Neural cell (in vitro differentiated cells): ENCODE measurements at regions not wholly inside any gene's neighbourhood (a gene's known extent, or its start where the extent isn't known, plus 50 kb on each side); places are given as distances from the start of the nearest gene placed in this dataset.

Experiments
- H2AFZ ChIP-seq: fragments of 200-600, 300-800 bp; sonication (generic), shearing (Covaris generic); 2 replicates; pipeline ENCODE4 v1.6.0; 2014; ENCODE audit warnings: low read depth, mild to moderate bottlenecking, antibody characterized with exemption, low read length, moderate library complexity
- H3F3A ChIP-seq: fragments of 200-600 bp; shearing (Covaris generic); 2 replicates; pipeline ENCODE4 v1.6.1; 2016; ENCODE audit warnings: mild to moderate bottlenecking, moderate library complexity, mixed read lengths, antibody characterized with exemption, low read length; ENCODE audit not compliant: insufficient read depth, poor library complexity, severe bottlenecking
- H3K27ac ChIP-seq: fragments of 200-600, 300-800 bp; sonication (generic), shearing (Covaris generic); 2 replicates; pipeline ENCODE4 v1.5.1; 2014; ENCODE audit warnings: mild to moderate bottlenecking, low read length, moderate library complexity
- H3K27me3 ChIP-seq: fragments of 300-800, 200-600 bp; sonication (generic), shearing (Covaris generic); 2 replicates; pipeline ENCODE4 v1.6.0; 2014; ENCODE audit warnings: mild to moderate bottlenecking, low read depth, low read length, moderate library complexity; ENCODE audit not compliant: insufficient read depth
- H3K36me3 ChIP-seq: fragments of 300-800, 200-600 bp; sonication (generic), shearing (Covaris generic); 2 replicates; pipeline ENCODE4 v1.5.1; 2014; ENCODE audit warnings: mild to moderate bottlenecking, antibody characterized with exemption, low read length, moderate library complexity; ENCODE audit not compliant: insufficient read depth
- H3K4me2 ChIP-seq: fragments of 300-800, 200-600 bp; sonication (generic), shearing (Covaris generic); 2 replicates; pipeline ENCODE4 v1.6.0; 2014; ENCODE audit warnings: mild to moderate bottlenecking, low read length
- H3K4me3 ChIP-seq: fragments of 300-800, 200-600 bp; sonication (generic), shearing (Covaris generic); 2 replicates; pipeline ENCODE4 v1.5.1; 2014; ENCODE audit warnings: mild to moderate bottlenecking, low read length, moderate library complexity
- H3K79me2 ChIP-seq: fragments of 200-600 bp; shearing (Covaris generic); replicated peaks from 2 replicates; pipeline ENCODE4 v1.6.0; 2014; ENCODE audit warnings: mild to moderate bottlenecking, low read length, moderate library complexity; ENCODE audit not compliant: insufficient read depth
- H3K9ac ChIP-seq: fragments of 300-800, 200-600 bp; sonication (generic), shearing (Covaris generic); 2 replicates; pipeline ENCODE4 v1.6.1; 2016; ENCODE audit warnings: mild to moderate bottlenecking, low read length, mixed read lengths
- H3K9me2 ChIP-seq: fragments of 200-600 bp; shearing (Covaris generic); 2 replicates; pipeline ENCODE4 v1.6.1; 2016; ENCODE audit warnings: mild to moderate bottlenecking, low read length, mixed read lengths; ENCODE audit not compliant: insufficient read depth
- H3K9me3 ChIP-seq: fragments of 200-600, 300-800 bp; sonication (generic), shearing (Covaris generic); 2 replicates; pipeline ENCODE4 v1.6.1; 2016; ENCODE audit warnings: mild to moderate bottlenecking, mixed run types, low read length, moderate library complexity, mixed read lengths
- H4K20me1 ChIP-seq: fragments of 200-600 bp; shearing (Covaris generic); 2 replicates; pipeline ENCODE4 v1.6.1; 2016; ENCODE audit warnings: mild to moderate bottlenecking, mixed run types; ENCODE audit not compliant: insufficient read depth
- CTCF ChIP-seq: fragments of 450-650 bp; IDR thresholded peaks from 2 replicates; pipeline ENCODE4 v1.5.1; 2014; ENCODE audit warnings: antibody characterized with exemption, mild to moderate bottlenecking, moderate library complexity; ENCODE audit not compliant: poor library complexity, severe bottlenecking
- EP300 ChIP-seq: fragments of 450-650 bp; conservative IDR thresholded peaks from 2 replicates; pipeline ENCODE4 v1.6.1; 2014; ENCODE audit warnings: antibody characterized with exemption, mild to moderate bottlenecking, moderate library complexity; ENCODE audit not compliant: poor library complexity, severe bottlenecking
- EZH2 ChIP-seq: fragments of 200-600, 300-800 bp; shearing (Covaris generic), sonication (generic); IDR thresholded peaks from 2 replicates; pipeline ENCODE4 v1.6.1; 2014; ENCODE audit warnings: antibody characterized with exemption, low read length, borderline replicate concordance, mild to moderate bottlenecking; ENCODE audit not compliant: insufficient read depth, poor library complexity, severe bottlenecking
- MXI1 ChIP-seq: fragments of 450-650 bp; conservative IDR thresholded peaks from 2 replicates; pipeline ENCODE4 v1.6.1; 2014; ENCODE audit warnings: antibody characterized with exemption, mild to moderate bottlenecking; ENCODE audit not compliant: poor library complexity, severe bottlenecking
- POLR2AphosphoS5 ChIP-seq: IDR thresholded peaks from 2 replicates; pipeline ENCODE4 v1.6.1; 2012
- RAD21 ChIP-seq: fragments of 450-650 bp; conservative IDR thresholded peaks from 2 replicates; pipeline ENCODE4 v1.6.1; 2014; ENCODE audit warnings: antibody characterized with exemption, mild to moderate bottlenecking, moderate library complexity
- REST ChIP-seq: IDR thresholded peaks from 2 replicates; pipeline ENCODE4 v1.6.1; 2012; ENCODE audit warnings: borderline replicate concordance
- SMC3 ChIP-seq: fragments of 450-650 bp; conservative IDR thresholded peaks from 2 replicates; pipeline ENCODE4 v1.6.1; 2014; ENCODE audit warnings: antibody characterized with exemption, mild to moderate bottlenecking, moderate library complexity; ENCODE audit not compliant: poor library complexity
- TAF1 ChIP-seq: IDR thresholded peaks from 2 replicates; pipeline ENCODE4 v1.6.1; 2012; ENCODE audit warnings: low read depth

- Histone ChIP-seq H3K27ac (no peak overlapping the region), H3K79me2 (no peaks in the 10 kb centered on the region), H3K36me3 (no peaks in the 10 kb centered on the region), H3K9ac (no peak overlapping the region), H3K4me2 (no peak overlapping the region), H3F3A (no peaks in the 10 kb centered on the region), H4K20me1 (no peaks in the 10 kb centered on the region), H3K9me2 (no peaks in the 10 kb centered on the region), H3K4me3 (no peak overlapping the region), H2AFZ (no peak overlapping the region), H3K9me3 (no peaks in the 10 kb centered on the region), H3K27me3 (no peaks in the 10 kb centered on the region)
- TF ChIP-seq EZH2 (no peak), REST (peak; percentile 47)
Measured at GRCh38 chr1:57637155-57637554, 213.3 kb upstream of the DAB1 start.

GRCh38 chr1:57633881-57634280 is 210.0 kb upstream of the DAB1 start:
- H3K79me2 ChIP-seq: no peaks in the 10 kb centered on the region
- no peak for TF ChIP-seq EP300
- no peak for TF ChIP-seq TAF1
- no peak for TF ChIP-seq POLR2AphosphoS5
- TF ChIP-seq SMC3: no peak
- no peak for TF ChIP-seq MXI1
- TF ChIP-seq EZH2: no peak
- no peak for TF ChIP-seq RAD21
- TF ChIP-seq REST: no peak
- TF ChIP-seq CTCF: no peak
- no peak overlapping the region for H3K27ac ChIP-seq

More at GRCh38 chr1:57633881-57634280, 210.0 kb upstream of the DAB1 start:
- Histone ChIP-seq H3F3A (no peaks in the 10 kb centered on the region), H3K4me3 (no peak overlapping the region), H3K9me2 (no peaks in the 10 kb centered on the region), H3K9me3 (no peaks in the 10 kb centered on the region), H4K20me1 (no peaks in the 10 kb centered on the region), H3K4me2 (no peak overlapping the region), H3K9ac (no peak overlapping the region), H2AFZ (no peak overlapping the region), H3K27me3 (no peaks in the 10 kb centered on the region), H3K36me3 (no peaks in the 10 kb centered on the region)
